ENCODE measurements at regions not wholly inside any gene's neighbourhood (a gene's known extent, or its start where the extent isn't known, plus 50 kb on each side); places are given as distances from the start of the nearest gene placed in this dataset.

GRCh38 chr5:159395202-159395601 is 64.9 kb upstream of the IL12B start:
- H3K36me3 ChIP-seq (ENCODE audit: control insufficient read depth in 4 of 4, insufficient read depth in 3 of 4, low read depth in 1 of 4, low read length in 3 of 4), result no peaks in the 10 kb centered on the region
- no peaks in the 10 kb centered on the region for H3K9me3 ChIP-seq (ENCODE audit: control insufficient read depth in 4 of 4, low read length in 3 of 4)
- no peak overlapping the region for H3K9ac ChIP-seq (ENCODE audit: low read depth in 1 of 2, low read length in 2 of 2)
- WGBS, result 83% methylated on average over 3 of the region's 3 CpGs
- no peak for DNase-seq (ENCODE audit: low spot score)
- peaks cover 0 to 3% (median 0%) of the 10 kb centered on the region in 4 donors for H3K27me3 ChIP-seq (ENCODE audit: control insufficient read depth in 4 of 4, insufficient read depth in 4 of 4, low read length in 3 of 4)
- TF ChIP-seq TAF1 (conservative IDR thresholded peaks at IDR 0.05) (no peak), FOXA1 (IDR thresholded peaks at IDR 0.05) (no peak), FOXA2 (IDR thresholded peaks at IDR 0.05) (no peak), MAX (IDR thresholded peaks at IDR 0.05) (no peak), CTCF (IDR thresholded peaks at IDR 0.05; ENCODE audit: low read depth, low read length, missing input control) (no peak), HNF4G (IDR thresholded peaks at IDR 0.05) (no peak), HNF4A (conservative IDR thresholded peaks at IDR 0.05) (no peak), RAD21 (IDR thresholded peaks at IDR 0.05) (no peak), REST (IDR thresholded peaks at IDR 0.05) (no peak), YY1 (IDR thresholded peaks at IDR 0.05) (no peak), SP1 (IDR thresholded peaks at IDR 0.05) (no peak), JUND (IDR thresholded peaks at IDR 0.05) (no peak), RXRA (IDR thresholded peaks at IDR 0.05) (no peak), NR2F2 (IDR thresholded peaks at IDR 0.05) (no peak), EGR1 (IDR thresholded peaks at IDR 0.05; ENCODE audit: low read depth in 2 of 2) (no peak)
- H3K4me3 ChIP-seq (ENCODE audit: low read depth in 1 of 3, low read length in 3 of 3), result no peak overlapping the region
- no peak overlapping the region for H3K27ac ChIP-seq (ENCODE audit: low read depth in 1 of 2, low read length in 2 of 2)
- H3K4me1 ChIP-seq (ENCODE audit: control insufficient read depth in 4 of 4, insufficient read depth in 4 of 4, low read length in 3 of 4), result no peaks in the 10 kb centered on the region

- no peak for DNase-seq (ENCODE audit: low spot score)
- H3K4me3 ChIP-seq (ENCODE audit: low read depth in 1 of 3, low read length in 3 of 3), result no peak overlapping the region
- H3K27me3 ChIP-seq (ENCODE audit: control insufficient read depth in 4 of 4, insufficient read depth in 4 of 4, low read length in 3 of 4), result peaks cover 0 to 3% (median 0%) of the 10 kb centered on the region in 4 donors
- WGBS, result 58% methylated on average over 3 of the region's 3 CpGs
- no peaks in the 10 kb centered on the region for H3K36me3 ChIP-seq (ENCODE audit: control insufficient read depth in 4 of 4, insufficient read depth in 3 of 4, low read depth in 1 of 4, low read length in 3 of 4)
- H3K4me1 ChIP-seq (ENCODE audit: control insufficient read depth in 4 of 4, insufficient read depth in 4 of 4, low read length in 3 of 4), result no peaks in the 10 kb centered on the region
- no peaks in the 10 kb centered on the region for H3K9me3 ChIP-seq (ENCODE audit: control insufficient read depth in 4 of 4, low read length in 3 of 4)
- no peak overlapping the region for H3K9ac ChIP-seq (ENCODE audit: low read depth in 1 of 2, low read length in 2 of 2)
- no peak overlapping the region for H3K27ac ChIP-seq (ENCODE audit: low read depth in 1 of 2, low read length in 2 of 2)
- TF ChIP-seq JUND (IDR thresholded peaks at IDR 0.05), result no peak
- TF ChIP-seq RAD21 (IDR thresholded peaks at IDR 0.05), result no peak
- TF ChIP-seq RXRA (IDR thresholded peaks at IDR 0.05), result no peak
- TF ChIP-seq GABPA (IDR thresholded peaks at IDR 0.05 in 1 of 2, conservative IDR thresholded peaks at IDR 0.05 in 1 of 2), result no peak
- TF ChIP-seq FOXA1 (IDR thresholded peaks at IDR 0.05), result no peak
- no peak for TF ChIP-seq SP1 (IDR thresholded peaks at IDR 0.05)
- TF ChIP-seq YY1 (IDR thresholded peaks at IDR 0.05), result no peak
- TF ChIP-seq NR2F2 (IDR thresholded peaks at IDR 0.05), result no peak
- no peak for TF ChIP-seq ZBTB33 (IDR thresholded peaks at IDR 0.05)
- no peak for TF ChIP-seq TAF1 (conservative IDR thresholded peaks at IDR 0.05)
- no peak for TF ChIP-seq HNF4A (conservative IDR thresholded peaks at IDR 0.05)
- no peak for TF ChIP-seq CTCF (IDR thresholded peaks at IDR 0.05; ENCODE audit: low read depth, low read length, missing input control)
- TF ChIP-seq HNF4G (IDR thresholded peaks at IDR 0.05), result no peak
- TF ChIP-seq MAX (IDR thresholded peaks at IDR 0.05), result no peak
- TF ChIP-seq EGR1 (IDR thresholded peaks at IDR 0.05; ENCODE audit: low read depth in 2 of 2), result no peak
- no peak for TF ChIP-seq ATF3 (IDR thresholded peaks at IDR 0.05)
- no peak for TF ChIP-seq FOXA2 (IDR thresholded peaks at IDR 0.05)
Measured at GRCh38 chr5:159398936-159399335, 68.6 kb upstream of the IL12B start.
